Loucy (cell line): ENCODE measurements at regions not wholly inside any gene's neighbourhood (a gene's known extent, or its start where the extent isn't known, plus 50 kb on each side); places are given as distances from the start of the nearest gene placed in this dataset.

Experiments
- H2AFZ ChIP-seq: fragments of 200-600 bp; sonication (generic); 2 replicates; pipeline ENCODE4 v1.6.0; 2016; ENCODE audit warnings: antibody characterized with exemption, mild to moderate bottlenecking, low read length, moderate library complexity
- H3F3A ChIP-seq: fragments of 200-600 bp; 2 replicates; pipeline ENCODE4 v1.6.0; 2016; ENCODE audit warnings: antibody characterized with exemption, low read depth, mild to moderate bottlenecking
- H3K27me3 ChIP-seq: fragments of 200-600 bp; sonication (generic); 2 replicates; pipeline ENCODE4 v1.6.1; 2014; ENCODE audit warnings: low read length, mild to moderate bottlenecking; ENCODE audit not compliant: insufficient read depth, poor library complexity, severe bottlenecking
- H3K36me3 ChIP-seq: fragments of 200-600 bp; sonication (generic); 2 replicates; pipeline ENCODE4 v1.6.1; 2016; ENCODE audit warnings: low read length; ENCODE audit not compliant: insufficient read depth
- H3K4me1 ChIP-seq: fragments of 200-600 bp; sonication (generic); 2 replicates; pipeline ENCODE4 v1.5.1; 2014; ENCODE audit warnings: low read length, mild to moderate bottlenecking; ENCODE audit not compliant: insufficient read depth, poor library complexity, severe bottlenecking
- H3K4me2 ChIP-seq: fragments of 200-600 bp; sonication (generic); 2 replicates; pipeline ENCODE4 v1.6.0; 2014; ENCODE audit warnings: antibody characterized with exemption, low read length, low read depth, mild to moderate bottlenecking; ENCODE audit not compliant: poor library complexity, severe bottlenecking
- H3K4me3 ChIP-seq: fragments of 200-600 bp; sonication (generic); 2 replicates; pipeline ENCODE4 v1.5.1; 2014; ENCODE audit warnings: low read length, mild to moderate bottlenecking, mixed read lengths; ENCODE audit not compliant: poor library complexity, severe bottlenecking
- H3K79me2 ChIP-seq: fragments of 200-600 bp; sonication (generic); 2 replicates; pipeline ENCODE4 v1.6.1; 2014; ENCODE audit warnings: low read length; ENCODE audit not compliant: insufficient read depth
- H3K9ac ChIP-seq: fragments of 200-600 bp; sonication (generic); 2 replicates; pipeline ENCODE4 v1.6.0; 2014; ENCODE audit warnings: mild to moderate bottlenecking, low read depth, low read length, moderate library complexity; ENCODE audit not compliant: poor library complexity, severe bottlenecking
- H3K9me2 ChIP-seq: fragments of 200-600 bp; sonication (generic); replicated peaks from 2 replicates; pipeline ENCODE4 v1.6.1; 2016; ENCODE audit warnings: low read depth, low read length, mixed read lengths
- H3K9me3 ChIP-seq: fragments of 200-600 bp; sonication (generic); 2 replicates; pipeline ENCODE4 v1.6.1; 2014; ENCODE audit warnings: mild to moderate bottlenecking, antibody characterized with exemption, low read length, low read depth; ENCODE audit not compliant: insufficient read depth
- H4K20me1 ChIP-seq: fragments of 200-600 bp; sonication (generic); 2 replicates; pipeline ENCODE4 v1.6.0; 2014; ENCODE audit warnings: antibody characterized with exemption, low read length, mild to moderate bottlenecking; ENCODE audit not compliant: insufficient read depth, poor library complexity, severe bottlenecking
- CTCF ChIP-seq: fragments of 200-600 bp; sonication (generic); conservative IDR thresholded peaks from 2 replicates; pipeline ENCODE4 v1.5.1; 2014; ENCODE audit warnings: mild to moderate bottlenecking, antibody characterized with exemption, low read length
- EZH2phosphoT487 ChIP-seq: fragments of 200-600 bp; IDR thresholded peaks from 2 replicates; pipeline ENCODE4 v1.6.1; 2018; ENCODE audit warnings: antibody characterized with exemption, mild to moderate bottlenecking, moderate library complexity, borderline replicate concordance

- Histone ChIP-seq H3K9me3 (no peaks in the 10 kb centered on the region), H3K36me3 (no peaks in the 10 kb centered on the region), H2AFZ (no peak overlapping the region), H3K9ac (no peak overlapping the region), H3K4me1 (no peaks in the 10 kb centered on the region), H3K4me3 (no peak overlapping the region), H3F3A (no peaks in the 10 kb centered on the region), H4K20me1 (no peaks in the 10 kb centered on the region), H3K27me3 (no peaks in the 10 kb centered on the region), H3K79me2 (no peaks in the 10 kb centered on the region), H3K4me2 (no peak overlapping the region), H3K9me2 (no peaks in the 10 kb centered on the region)
- TF ChIP-seq EZH2phosphoT487: no peak
- no peak for TF ChIP-seq CTCF
These were observed 440.6 kb upstream of the SLC35B3 start for GRCh38 chr6:8875986-8876385.

GRCh38 chr6:8872589-8872988, 437.2 kb upstream of the SLC35B3 start:
- H3K9me3 ChIP-seq: no peaks in the 10 kb centered on the region
- H3K4me2 ChIP-seq: no peak overlapping the region
- no peak overlapping the region for H3K9ac ChIP-seq
- no peak for TF ChIP-seq CTCF
- no peak for TF ChIP-seq EZH2phosphoT487
- H3K9me2 ChIP-seq: no peaks in the 10 kb centered on the region
- no peaks in the 10 kb centered on the region for H3K36me3 ChIP-seq
- H3K4me3 ChIP-seq: no peak overlapping the region
- no peaks in the 10 kb centered on the region for H3F3A ChIP-seq
- no peaks in the 10 kb centered on the region for H3K79me2 ChIP-seq
- no peaks in the 10 kb centered on the region for H4K20me1 ChIP-seq
- no peak overlapping the region for H2AFZ ChIP-seq
- H3K27me3 ChIP-seq: no peaks in the 10 kb centered on the region
- H3K4me1 ChIP-seq: no peaks in the 10 kb centered on the region

GRCh38 chr6:8865451-8865850, 430.1 kb upstream of the SLC35B3 start:
- no peaks in the 10 kb centered on the region for H3F3A ChIP-seq
- no peaks in the 10 kb centered on the region for H3K79me2 ChIP-seq
- no peaks in the 10 kb centered on the region for H4K20me1 ChIP-seq
- TF ChIP-seq CTCF (no peak), EZH2phosphoT487 (no peak)
- H3K9me2 ChIP-seq: no peaks in the 10 kb centered on the region
- H2AFZ ChIP-seq: no peak overlapping the region
- no peak overlapping the region for H3K9ac ChIP-seq
- no peaks in the 10 kb centered on the region for H3K9me3 ChIP-seq
- H3K4me2 ChIP-seq: no peak overlapping the region
- no peaks in the 10 kb centered on the region for H3K27me3 ChIP-seq
- no peak overlapping the region for H3K4me3 ChIP-seq
- no peaks in the 10 kb centered on the region for H3K36me3 ChIP-seq
- H3K4me1 ChIP-seq: no peaks in the 10 kb centered on the region
